ENCODE measurements at regions not wholly inside any gene's neighbourhood (a gene's known extent, or its start where the extent isn't known, plus 50 kb on each side); places are given as distances from the start of the nearest gene placed in this dataset.
"Not testable (repeated sequence)": the region's sequence is repeated elsewhere in the genome, so short reads cannot be mapped to it uniquely, and the experiment has no call there.

DNA sequence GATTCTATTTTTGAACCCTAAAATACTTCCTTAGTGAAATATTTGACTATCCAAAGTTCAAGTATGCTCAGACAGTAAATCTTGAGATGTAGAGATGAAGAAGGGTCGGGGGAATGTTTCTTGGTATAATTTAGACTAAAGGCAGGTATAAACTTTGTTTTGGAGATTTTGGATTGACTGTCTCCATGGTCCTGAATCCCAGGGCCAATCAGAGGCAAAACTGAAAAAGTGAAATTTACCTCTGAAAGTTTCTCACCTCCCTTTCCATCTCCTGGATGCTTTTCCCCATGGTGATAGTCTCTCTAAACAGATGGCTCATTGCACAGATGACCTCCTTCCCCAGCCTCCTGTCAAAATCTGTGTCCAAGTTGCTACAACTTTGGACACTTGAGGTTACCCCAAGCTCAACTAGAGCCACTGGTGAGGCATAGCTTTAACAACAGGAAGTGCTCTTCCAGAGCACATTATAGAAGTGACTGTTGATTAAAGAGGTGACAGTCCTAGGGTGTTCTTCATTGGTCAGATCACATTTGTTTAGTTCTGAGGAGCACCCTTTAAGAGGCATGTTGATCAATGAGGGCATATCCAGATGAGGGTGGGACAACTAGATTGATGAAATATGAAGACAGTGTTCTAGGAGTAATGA, 128.4 kb downstream of the AKAP11 start:
- no peak for DNase-seq

DNA sequence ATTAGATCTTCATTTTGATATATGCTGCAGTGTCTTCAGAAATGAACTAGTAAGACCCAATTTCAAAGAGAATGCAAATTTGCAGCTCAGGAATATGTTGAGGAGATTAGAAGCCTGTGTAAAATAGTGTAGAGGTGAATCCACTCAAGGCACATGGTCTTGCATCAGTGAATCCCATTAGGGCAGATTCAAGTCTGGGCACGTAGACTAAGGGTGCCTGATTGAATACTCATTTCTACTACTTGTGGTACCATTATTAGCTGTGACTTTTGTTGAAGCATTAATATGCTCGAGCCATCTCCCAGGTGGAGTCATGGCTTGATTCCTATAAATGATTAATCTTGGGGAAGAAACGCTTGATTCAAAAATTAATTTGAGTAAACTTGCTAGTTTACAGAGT, 129.4 kb downstream of the AKAP11 start:
- no peak for DNase-seq

GRCh38 chr13:42405665-42406390, 133.9 kb downstream of the AKAP11 start:
- DNase-seq: peak; percentile 76

- no peak for DNase-seq
Measured at GRCh38 chr13:42409075-42409474, 137.1 kb downstream of the AKAP11 start.

- no peak for DNase-seq
Measured at GRCh38 chr13:42409551-42409950, 137.6 kb downstream of the AKAP11 start.

- no peak for DNase-seq
Measured at GRCh38 chr13:42412812-42413483, 141.0 kb downstream of the AKAP11 start.

DNA sequence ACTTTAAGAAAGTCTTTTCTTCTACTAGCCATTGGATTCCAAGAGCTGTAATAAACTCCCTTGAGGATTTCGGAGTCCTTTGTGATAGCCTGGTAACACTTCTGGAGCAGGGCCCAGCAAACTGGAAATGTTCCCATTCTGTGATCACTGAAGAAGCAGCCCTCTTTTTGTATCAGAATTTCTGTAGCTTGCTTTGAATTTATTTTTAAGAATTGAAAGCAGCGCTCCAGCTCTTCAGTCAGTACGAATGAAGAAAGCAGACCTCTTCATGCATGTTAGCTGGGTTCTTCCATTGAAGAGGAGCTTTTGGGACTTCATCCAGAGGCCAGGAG, 141.5 kb downstream of the AKAP11 start:
- no peak for DNase-seq

- DNase-seq: no peak
Measured at GRCh38 chr13:42417626-42418025, 145.7 kb downstream of the AKAP11 start.

GRCh38 chr13:42418184-42418583, 146.2 kb downstream of the AKAP11 start:
- DNase-seq: no peak

GRCh38 chr13:42420304-42420703, 148.4 kb downstream of the AKAP11 start:
- DNase-seq: peak; percentile 68

DNA sequence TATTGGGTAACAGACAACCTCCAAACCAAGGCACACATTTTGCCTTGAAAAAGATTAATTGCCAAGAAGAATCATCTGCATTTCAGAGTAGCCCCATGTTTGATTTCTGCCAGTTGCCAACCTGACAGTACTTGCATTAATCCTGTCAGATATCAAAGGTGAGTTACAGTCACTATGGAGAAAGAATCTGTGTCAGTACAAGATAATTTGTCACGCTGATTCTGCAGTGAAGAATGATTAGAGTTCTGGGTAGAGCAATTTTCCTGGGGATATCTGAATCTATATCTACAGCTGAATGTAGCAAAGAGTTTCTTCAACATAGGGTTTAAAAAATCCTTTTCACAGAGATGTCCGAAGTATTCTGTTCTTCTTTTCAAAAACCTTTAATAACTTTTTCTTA, 150.7 kb downstream of the AKAP11 start:
- no peak for DNase-seq

GRCh38 chr13:42424182-42424581, 149.8 kb upstream of the TNFSF11 start:
- no peak for DNase-seq

- no peak for DNase-seq
Measured at GRCh38 chr13:42445354-42445753, 128.6 kb upstream of the TNFSF11 start.

GRCh38 chr13:42446597-42446996, 127.4 kb upstream of the TNFSF11 start:
- DNase-seq: not testable (repeated sequence)

DNA sequence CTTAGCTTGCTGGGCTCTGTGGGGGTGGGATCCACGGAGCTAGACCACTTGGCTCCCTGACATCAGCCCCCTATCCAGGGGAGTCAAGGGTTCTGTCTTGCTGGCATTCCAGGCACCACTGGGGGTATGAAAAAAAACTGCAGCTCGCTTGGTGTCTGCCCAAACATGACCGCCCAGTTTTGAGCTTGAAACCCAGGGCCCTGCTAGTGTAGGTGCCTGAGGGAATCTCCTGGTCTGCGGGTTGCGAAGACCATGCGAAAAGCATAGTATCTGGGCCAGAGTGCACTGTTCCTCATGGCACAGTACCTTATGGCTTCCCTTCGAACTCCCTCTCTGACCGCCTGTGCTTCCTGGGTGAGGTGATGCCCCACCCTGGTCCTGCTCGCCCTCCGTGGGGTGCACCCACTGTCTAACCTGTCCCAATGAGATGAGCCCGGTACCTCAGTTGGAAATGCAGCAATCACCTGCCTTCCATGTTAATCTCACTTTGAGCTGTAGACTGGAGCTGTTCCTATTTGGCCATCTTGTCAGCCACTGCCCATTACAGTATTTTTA, 120.8 kb upstream of the TNFSF11 start:
- DNase-seq: no peak

DNA sequence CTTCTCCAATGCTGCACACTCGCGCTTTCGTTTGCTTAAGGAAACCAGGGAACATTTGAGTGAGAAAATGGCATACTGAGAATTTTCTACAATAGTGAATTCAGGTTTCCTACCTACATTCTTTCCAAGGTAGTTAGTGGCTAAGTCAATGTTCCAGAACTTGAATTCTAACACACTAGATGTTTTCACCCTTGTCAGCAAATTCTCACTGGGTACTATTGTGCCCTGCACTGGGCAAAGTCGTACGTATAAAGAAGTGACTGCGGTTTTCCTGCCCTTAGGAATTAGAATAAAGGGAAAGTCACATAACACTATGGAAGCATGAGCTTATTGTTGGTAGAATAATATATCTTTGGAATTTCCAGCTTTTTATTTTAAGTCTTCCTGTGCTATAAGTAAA, 119.2 kb upstream of the TNFSF11 start:
- DNase-seq: no peak

DNA sequence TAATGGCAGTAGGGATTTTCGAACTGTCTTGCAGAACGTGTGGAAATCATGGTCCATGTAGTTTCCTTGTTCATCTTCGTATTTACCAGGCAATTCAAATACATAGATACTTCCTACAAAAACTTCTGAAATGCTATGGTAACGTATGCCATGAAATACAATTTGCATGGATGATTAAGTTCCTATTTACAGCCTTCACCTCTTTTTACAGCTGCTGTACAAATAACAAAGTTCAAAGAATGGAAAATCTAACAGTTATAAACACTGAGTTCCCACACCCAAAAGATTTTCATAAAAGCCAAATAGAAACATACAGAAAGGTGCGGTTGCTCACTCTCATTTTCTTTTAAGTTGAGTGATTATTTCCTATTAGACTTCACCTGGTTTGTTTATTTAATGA, 115.8 kb upstream of the TNFSF11 start:
- DNase-seq: no peak

- no peak for DNase-seq
Measured at GRCh38 chr13:42466123-42466522, 107.8 kb upstream of the TNFSF11 start.

DNA sequence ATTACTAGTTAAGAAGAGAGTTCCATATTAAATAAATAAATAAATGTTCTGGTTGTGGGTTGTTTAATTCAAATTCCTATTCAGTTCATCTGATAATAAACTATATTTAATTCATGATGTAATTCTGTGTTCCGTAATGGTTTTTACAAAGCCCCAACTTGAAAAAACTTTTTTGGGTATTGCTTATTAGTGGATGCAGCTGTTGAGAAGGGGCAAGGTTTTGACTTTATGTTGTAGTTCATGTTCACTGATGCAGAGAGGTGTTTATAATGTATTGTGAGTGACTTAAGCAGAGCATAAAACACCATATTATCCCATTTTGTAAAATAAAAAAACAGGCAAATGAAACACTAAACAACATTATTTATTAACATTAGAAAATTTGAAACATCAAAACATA, 107.3 kb upstream of the TNFSF11 start:
- DNase-seq: no peak

DNA sequence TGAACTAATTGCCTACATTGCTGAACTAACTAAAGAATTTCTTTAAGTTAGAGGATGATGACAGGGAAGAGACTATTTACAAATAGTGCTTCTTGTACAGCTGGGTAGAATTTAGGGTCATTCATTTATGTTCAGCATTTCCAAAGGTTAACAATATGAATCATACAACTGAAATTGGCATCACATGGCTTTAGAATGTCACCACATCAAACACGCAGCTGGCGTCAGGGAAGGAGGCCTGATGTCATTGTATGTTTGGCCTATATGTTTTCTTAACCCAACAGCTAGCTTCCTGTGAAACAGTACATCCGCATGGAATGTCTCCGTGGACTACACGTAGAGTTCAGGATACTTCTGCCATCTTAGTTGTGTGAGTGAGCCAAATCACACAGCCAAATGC, 99.0 kb upstream of the TNFSF11 start:
- peak; percentile 56 for DNase-seq

DNA sequence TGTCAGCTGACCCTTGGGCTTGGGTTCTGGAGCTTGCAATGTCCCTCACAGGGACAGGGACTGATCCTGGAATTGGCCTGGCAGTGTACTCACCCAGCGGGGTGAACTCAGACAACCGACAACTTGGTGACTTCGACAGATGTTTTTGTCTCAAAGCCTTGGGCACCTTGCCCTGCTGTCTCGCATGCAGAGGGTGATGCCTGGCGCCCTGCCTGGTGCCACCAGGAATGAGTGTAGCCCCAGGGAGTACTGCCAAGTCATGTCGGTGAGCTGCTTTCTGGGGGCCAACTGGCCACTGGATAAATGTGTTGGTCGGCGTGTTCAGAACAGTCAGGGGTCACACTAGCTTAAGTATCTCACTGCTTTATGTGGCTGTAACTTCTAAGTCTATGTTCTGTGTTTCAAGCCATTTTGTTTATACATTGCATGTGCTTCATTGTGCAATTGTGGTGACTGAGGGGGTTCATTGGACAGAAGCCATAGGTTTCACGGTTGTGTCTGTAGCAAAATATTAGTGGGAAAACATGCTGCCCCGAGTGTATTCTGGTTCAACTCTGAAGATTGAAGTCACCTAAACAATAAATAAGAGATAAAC, 96.3 kb upstream of the TNFSF11 start:
- no peak for DNase-seq

- no peak for DNase-seq
Measured at GRCh38 chr13:42478531-42479156, 95.3 kb upstream of the TNFSF11 start.

DNA sequence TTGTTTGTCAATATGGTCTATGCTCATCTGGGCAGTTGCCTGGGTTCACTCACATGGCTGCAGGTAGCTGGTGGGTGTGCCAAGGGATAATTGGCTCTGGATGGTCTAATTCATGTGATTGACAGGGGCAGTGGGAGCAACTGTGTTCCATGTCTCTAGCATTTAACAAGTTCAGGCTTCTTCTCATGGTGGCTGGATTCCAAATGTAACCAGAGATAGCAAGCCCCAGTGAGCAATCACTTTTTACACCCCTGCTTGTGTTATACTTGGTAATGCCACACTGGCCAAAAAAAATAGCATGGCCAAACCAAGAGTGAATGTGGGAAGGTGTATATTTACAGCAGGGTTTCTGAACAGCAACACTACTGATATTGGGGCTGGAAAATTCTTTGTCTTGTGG, 89.6 kb upstream of the TNFSF11 start:
- no peak for DNase-seq

All from stimulated activated CD4-positive, alpha-beta T cell treated with anti-CD3 and anti-CD28 coated beads, Interleukin-1b, Interleukin-23, amount 100 ng/mL, for 48 hours (primary cell).